ENCODE measurements at regions not wholly inside any gene's neighbourhood (a gene's known extent, or its start where the extent isn't known, plus 50 kb on each side); places are given as distances from the start of the nearest gene placed in this dataset.
"Not testable (repeated sequence)": the region's sequence is repeated elsewhere in the genome, so short reads cannot be mapped to it uniquely, and the experiment has no call there.

DNA sequence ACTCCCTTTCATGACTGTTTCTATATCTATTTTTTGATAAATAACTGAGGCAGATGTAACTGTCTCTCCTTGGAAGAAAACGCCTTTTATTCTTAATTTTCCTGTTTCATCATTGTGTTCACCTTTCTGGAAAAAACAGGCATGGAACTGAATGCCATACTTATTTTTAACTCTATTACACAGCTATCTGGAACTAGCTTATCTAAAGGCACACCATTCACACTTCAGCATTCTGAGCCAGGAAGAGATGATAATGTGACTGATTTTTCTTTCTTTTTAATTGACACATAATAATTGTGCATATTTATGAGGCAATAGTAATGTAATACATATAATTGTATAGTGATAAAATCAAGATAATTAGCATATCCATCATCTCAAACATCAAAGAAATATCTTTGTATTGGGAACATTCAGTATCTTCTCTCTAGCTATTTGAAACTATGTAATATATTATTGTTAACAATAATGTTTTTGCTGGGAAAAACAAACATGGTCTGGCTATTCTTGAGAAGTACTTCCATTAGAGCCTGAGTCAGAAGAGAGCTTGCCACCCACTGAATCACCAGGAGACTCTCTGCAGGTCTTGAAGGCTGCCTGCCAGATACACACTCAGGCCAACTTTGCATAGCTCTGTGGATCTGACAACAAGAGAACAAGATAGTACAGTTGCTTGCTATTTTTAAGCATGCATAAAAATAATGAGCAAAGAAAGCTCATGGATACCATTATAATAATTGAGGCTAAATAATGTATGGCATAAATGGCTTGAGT, 501.0 kb upstream of the EDIL3 start:
- DNase-seq = no peak

DNA sequence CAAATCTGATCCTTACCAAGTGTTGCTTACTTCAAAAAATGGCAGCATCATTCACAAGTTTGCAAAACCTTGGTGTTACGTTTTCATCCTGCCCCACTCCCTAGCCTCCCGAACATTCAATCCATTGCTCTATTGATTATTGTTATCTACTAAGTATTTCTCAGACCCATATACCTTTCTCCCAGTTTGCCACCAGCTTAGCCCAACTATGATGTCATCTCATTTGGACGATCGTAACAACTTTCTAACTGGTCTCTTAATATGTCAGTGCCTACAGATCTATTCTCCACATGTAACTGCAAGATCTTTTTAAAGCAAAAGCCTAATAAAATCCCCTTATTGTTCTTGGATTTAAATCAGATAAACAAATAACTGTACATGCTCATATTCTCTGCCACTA, 497.1 kb upstream of the EDIL3 start:
- DNase-seq = no peak

DNA sequence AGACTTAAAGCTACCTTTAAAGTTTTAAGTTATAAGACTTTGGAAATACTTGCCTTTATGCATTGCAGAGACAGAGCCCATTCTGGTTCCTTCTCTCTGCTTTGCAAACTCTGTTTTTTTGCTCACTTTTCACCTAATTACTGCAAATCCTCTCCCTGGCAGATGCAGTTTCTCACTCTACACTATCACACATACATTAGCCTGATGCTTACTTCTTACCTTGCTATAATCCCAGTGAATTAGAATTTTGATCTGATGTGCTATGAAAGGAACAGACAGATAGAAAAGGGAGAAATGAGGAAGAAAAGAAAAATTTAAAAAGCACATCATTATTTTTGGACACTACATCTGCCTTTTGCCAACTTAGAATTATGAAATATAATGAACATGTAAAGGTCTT, 489.5 kb upstream of the EDIL3 start:
- no peak for DNase-seq

DNA sequence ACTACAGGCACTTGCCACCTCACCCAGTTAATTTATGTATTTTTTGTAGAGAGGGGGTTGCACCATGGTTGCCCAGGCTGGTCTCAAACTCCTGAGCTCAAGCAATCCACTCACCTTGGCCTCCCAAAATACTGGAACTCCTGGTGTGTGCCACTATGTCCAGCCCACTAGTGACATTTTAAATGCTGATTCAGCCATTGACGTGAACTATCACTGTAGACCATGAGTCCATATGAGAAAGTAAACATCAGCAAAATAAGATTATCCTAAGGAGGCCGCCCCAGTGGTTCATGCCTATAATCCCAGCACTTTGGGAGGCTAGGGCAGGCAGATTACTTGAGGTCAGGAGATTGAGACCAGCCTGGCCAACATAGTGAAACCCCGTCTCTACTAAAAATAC, 488.1 kb upstream of the EDIL3 start:
- DNase-seq = no peak

DNA sequence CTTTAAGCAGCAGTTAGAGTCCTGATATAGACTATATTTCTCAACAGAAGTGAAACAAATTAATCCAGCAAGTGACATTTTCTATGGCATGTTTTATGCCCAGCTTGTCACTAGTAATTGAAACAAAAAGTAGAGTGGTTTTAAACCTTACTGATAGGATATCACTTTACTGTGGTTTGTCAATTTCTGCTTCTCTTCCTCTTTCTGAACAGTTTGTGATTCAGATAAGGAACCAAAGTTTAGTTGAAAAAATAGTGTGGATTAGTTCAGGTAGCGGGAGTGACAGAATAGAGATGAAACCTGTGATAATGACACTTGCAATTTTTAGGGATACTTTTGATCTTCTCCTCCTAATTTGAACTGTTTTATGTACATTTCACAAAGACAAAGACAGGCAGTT, 485.7 kb upstream of the EDIL3 start:
- DNase-seq = no peak

DNA sequence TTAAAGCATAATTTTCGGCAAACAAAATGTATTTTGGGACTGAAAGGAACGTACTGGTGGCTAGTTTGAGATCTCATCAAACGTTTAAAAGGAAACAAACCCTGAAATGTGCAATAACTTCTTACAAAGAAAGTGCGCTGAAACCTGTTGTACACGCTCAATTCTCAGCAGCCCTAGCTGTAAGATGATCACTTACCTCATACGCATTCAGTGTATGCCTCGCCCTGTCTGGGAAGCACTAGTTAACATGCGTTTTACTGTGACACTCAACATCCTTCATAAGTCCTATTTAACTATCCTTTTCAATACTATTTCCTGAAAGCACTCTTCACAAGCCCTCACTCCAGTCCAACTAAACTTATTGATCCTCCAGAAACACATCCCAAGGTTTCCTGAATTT, 485.0 kb upstream of the EDIL3 start:
- no peak for DNase-seq

DNA sequence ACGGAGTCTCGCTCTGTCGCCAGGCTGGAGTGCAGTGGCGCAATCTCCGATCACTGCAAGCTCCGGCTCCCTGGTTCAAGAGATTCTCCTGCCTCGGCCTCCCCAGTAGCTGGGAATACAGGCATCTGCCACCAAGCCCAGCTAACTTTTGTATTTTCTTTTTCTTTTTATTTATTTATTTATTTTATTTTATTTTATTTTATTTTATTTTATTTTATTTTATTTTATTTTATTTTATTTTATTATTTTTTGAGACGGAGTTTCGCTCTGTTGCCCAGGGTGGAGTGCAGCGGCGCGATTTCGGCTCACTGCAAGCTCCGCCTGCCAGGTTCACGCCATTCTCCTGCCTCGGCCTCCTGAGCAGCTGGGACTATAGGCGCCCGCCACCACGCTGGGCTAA, 479.3 kb upstream of the EDIL3 start:
- DNase-seq = not testable (repeated sequence)

DNA sequence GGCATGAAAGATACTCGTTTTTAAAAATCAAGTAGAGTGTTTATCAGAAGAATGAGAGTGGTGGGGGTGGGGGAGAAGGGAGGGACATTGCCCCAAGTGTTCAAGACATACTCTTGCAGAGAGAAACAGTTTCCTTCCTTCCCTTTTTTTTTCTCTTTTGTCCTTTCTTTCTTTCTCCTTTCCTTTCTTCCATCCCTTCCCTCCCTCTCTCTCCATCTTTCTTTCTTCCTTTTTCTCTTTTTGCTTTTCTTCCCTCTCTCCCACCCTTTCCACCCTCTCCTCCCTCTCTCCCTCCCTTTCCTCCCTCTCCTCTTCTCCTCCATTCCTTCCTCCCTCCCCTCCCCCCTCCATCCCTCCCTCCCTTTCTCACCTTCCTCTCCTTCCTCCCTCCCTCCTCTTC, 478.3 kb upstream of the EDIL3 start:
- no peak for DNase-seq

DNA sequence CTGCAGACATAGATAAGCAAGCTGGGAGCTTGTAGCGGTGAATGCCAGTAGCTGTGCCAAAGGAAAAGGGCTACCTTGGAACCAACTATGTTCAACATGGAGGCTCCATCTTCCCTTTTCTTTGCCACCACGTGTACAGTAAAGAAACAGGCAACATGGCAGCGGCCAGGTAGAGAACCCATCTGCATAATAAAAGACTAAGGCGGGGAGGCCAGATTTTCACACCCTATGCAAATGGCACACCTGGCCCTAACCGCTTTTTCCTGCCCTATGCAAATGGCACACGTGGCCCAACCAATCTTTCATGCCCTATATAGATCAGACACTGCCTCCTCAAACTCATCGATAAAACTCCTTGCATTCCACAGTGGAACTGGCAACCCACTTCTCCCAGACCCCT, 477.5 kb upstream of the EDIL3 start:
- DNase-seq = no peak

DNA sequence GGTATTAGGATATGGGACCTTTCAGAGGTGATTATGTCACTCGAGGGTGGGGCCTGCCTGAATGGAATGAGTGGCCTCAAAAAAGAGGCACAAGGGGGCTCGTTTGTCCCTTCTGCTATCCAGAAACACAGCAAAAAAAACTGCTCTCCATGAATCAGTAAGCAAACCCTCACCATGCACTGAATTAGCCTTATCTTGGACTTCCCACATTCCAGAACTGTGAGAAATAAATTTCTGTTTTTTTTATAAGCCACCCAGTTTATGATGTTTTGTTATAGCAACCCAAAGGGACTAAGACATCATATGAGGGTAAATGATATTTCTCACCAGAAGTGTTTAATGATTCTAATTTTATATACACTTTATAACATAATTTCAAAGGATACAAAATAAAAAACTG, 476.6 kb upstream of the EDIL3 start:
- no peak for DNase-seq

DNA sequence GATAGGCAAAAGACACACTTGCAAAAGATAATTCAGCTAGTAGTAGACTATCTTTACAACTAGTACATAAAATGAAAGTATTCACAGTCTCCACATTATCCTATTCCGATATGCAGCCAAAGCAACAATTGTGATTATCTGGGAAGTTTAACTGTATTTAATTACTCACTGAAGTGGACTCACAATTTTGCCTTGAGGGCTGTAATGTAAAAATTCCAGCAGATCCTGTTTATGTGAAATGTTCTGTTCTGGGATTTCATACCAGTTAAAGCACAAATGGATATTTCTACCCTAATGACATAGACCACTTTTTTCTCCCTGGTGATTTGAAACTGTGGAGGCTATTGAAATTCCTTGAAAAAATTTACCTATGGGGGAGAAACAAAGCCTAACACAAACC, 474.4 kb upstream of the EDIL3 start:
- DNase-seq = no peak

DNA sequence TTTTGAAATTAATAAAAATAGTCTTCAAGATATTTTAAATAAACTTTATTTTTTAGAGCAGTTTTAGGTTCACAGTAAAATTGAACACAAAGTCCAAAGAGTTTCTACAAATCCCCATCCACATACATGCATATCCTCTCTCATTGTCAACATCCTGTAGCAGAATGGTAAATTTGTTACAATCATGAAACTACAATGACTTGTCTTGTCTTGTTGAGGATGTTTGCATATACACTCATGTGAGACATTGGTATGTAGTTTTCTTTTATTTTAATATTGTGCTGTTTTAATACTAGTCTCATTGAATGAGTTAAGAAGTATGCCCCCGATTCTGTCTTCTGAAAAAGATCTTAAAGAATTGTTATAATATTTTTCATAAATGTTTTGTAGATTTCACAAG, 447.0 kb upstream of the EDIL3 start:
- DNase-seq = no peak

DNA sequence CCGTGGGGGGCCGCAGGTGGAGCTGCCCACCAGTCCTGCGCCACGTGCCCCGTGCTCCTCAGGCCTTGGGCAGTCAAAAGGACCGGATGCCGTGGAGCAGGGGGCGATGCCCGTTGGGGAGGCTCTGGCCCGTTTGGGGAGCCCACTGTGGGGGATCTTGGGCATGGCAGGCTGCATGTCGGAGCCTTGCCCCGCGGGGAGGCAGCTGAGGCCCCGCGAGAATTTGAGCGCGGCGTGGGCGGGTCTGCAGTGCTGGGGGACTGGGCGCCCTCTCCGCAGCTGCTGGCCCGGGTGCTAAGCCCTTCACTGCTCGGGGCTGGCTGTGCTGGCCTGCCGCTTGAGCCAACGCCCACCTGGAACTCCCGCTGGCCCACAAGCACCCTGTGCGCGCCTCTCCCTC, 445.6 kb upstream of the EDIL3 start:
- no peak for DNase-seq

DNA sequence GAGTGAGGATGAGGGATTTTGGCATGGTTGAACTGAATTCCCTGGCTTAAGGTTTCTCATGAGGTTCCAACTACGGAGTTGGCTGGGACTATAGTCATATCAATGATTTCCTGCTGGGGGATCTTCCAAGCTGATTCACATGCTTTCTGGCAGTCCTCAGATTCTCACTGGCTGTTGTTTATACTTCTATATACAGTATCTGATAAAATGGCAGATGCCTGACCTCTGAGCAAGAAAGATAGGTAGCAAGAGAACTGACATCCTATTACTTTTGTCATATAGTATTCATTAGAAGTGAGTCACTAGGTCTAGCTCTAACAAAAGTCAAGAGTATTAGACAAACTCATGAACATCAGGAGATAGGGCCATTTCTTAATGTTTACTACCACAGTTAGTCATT, 440.9 kb upstream of the EDIL3 start:
- no peak for DNase-seq

DNA sequence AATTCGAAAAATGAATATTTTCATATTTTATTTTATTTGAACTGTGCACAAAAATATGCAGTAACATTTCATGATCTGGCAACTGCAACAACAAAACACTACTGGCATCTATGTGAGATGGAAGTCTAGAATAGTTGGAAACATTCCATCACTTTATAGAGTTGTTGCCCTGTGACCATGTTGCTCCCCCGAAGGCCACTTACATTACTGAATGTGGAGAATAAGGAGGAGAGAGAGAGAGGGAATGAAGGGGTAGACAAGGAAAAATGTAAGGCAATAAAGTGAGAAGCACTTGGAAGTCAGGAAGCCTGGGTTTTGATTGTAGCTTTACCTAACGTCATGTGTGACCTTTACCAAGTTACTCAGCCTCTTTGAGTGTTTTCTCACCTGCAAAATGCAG, 437.2 kb upstream of the EDIL3 start:
- DNase-seq = no peak

DNA sequence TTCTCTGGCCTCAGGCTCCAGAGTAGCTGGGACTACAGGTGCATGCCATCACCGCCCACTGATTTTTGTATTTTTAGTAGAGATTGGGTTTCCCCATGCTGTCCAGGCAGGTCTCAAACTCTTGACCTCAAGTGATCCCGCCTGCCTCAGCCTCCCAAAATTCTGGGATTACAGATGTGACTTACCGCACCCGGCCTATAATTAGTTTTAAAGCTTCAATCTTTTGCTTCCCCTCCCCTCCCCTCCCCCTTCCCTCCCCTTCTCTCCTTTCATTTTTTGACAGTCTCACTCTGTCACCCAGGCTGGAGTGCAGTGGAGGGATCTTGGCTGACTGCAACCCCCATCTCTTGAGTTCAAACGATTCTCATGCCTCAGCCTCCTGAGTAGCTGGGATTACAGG, 433.3 kb upstream of the EDIL3 start:
- DNase-seq = no peak

DNA sequence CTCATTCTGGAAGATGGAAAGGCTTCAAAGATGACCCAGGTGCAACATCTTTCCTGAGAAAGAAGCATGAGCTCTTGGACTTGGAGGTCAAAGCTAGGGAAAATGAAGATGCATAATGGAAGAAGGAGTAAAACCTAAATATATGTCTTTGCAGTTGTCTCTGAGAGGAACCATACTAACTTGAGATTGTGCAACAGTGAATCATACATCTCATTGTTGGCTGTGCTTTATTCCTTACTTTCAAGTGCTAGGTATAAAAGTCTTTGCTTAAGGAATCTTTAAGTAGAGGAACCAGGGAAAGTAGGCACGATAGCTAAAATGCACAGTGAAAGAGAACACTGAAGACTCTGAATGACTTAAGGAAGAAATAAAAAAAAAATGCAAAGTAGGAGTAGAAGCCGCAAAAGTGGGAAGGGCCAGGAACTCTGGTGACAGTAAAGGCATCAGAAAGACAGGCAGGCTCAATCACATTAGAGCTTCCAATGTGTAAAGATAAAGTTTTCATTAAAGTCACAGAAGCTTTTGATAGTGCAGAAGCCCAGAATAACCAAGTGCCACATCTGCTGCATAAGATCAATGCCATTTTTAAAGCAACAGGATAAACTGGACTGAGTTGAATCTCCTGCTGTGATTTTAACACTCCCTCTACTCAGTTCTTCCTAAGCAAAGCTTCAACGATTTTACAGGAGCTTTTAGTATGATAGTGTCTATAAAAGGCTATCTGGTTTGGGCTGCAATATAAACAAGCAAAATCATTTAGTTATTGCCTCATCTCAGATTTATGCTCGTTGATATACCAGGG, 432.3 kb upstream of the EDIL3 start:
- DNase-seq = no peak

DNA sequence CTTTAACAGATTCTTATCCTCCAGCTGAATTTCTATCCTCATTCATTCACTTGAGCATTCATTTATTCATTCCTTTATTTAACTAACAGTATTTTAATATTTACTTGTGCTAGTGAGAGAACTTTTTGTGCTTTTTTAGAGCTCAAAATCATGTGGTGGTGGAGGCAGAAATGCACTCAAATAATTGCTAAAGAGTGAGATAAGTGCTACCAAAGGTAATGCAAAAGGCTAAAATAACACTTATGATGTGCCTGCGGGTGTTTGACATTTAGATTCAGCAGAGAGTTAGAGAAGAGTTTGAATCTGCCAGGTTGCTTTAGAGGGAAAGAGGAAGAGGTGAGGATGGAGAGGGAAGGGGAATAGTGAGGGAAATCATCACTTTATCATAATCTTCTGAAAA, 431.5 kb upstream of the EDIL3 start:
- DNase-seq = no peak

DNA sequence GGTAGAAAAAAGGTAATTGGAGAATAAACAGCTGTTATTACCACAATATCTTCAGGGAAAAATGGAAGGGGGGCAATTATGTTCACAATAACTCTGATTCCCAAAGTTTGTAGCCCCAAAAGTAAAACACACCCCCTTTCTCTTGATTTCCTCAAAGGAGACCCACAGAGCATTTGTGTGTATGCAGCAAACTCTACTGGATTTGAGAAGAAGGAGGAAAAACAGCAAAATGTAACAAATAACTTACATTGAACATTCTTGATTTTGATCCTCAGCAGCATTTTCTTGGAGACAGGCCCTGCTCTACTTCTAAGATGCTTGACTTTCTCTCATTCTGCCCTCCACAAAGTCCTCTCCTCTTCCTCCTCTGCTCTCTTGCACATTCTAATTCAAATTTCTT, 420.8 kb upstream of the EDIL3 start:
- DNase-seq = no peak

DNA sequence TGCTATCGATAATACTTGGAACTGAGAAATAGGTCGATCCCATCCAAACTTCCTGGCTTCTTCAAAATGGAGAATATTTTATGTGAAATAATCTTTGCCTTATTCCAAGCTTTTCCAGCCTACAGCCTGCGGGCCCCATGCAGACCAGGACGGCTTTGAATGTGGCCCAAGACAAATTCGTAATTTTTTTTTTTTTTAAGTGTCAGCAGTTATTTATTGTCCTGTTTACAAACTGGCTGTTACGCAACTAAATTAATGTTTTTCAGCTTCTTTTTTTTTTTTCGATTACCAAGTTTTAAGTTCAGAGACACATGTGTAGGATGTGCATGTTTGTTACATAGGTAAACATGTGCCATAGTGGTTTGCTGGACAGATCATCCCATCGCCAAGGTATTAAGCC, 411.7 kb upstream of the EDIL3 start:
- no peak for DNase-seq

DNA sequence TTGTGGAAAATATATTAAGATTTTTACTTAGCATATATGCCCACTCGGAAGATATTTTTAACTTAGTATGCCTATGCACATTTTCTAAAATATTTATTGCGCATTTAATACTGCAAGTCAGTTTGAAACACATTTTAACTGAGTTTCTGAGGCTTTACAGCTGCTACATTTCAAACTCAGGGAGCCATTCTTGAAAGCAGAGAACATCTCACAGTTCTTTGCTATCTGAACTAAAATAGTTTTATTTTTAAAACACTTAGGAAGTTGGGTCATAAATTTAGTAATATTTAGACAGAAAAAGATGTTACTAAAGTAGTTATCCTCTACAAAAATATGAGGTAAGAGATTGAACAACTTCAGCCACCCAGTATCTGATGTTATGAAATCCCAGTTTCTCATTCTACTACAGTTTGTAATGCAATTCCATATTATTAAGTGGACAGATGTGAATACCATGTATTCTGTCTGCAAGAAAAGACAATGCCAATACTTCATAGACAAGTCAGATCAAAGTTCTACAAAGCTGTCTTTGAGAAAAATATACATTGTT, 409.9 kb upstream of the EDIL3 start:
- DNase-seq = no peak

DNA sequence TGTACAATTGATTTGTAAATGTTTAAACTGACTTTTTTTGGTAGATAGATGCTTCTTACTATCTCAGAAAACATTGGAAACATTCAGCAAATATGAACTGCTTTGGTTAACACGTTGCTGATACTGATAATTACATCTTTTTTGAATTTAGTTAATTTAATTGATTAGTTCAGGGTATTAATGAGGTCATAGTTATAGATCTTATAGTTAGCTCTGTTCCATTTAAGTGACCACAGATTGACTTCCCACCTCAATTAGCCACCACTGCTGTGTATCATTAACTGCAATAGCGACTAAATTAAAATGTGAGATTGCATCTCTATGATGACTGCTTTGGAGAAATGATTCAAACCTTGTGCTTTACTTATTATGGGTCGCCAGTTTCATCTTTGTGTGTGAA, 407.1 kb upstream of the EDIL3 start:
- no peak for DNase-seq

DNA sequence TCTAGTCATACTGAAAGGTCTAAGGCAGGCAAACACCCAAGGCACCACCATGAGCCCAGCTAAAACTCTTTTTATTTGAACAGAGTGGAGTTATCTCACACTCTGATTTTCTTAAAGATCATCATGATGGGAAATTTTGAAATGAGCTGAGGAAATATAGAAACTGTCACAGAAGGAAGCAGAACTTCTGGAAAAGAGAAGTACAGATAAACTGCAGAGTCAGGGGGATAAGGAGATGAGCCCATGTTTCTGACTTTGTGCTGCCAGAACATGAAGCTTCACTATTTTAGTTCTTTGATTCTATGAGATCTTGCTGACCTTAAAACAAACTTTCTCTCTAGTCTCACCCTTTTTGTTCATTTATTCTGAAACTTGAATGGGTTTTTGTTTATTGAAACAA, 406.5 kb upstream of the EDIL3 start:
- no peak for DNase-seq

DNA sequence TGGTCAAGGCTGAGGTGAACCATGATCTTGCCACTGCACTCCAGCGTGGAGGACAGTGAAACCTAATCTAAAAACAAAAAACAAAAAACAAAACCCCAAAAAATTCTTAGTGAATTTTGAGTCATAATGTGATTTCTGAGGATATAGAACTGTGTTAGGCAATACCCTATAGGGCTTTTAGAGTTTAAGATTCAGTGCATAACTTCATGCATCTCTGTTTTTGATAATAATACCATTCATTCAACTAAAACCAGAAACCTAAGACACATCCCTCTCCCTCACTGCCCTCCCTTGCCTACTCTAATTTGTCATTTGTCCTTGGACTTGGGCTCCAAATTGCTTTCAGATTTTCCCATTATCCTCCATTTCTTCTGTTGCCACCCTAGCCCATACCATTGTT, 405.7 kb upstream of the EDIL3 start:
- DNase-seq = no peak
